GM23338 (cell line): ENCODE measurements at regions not wholly inside any gene's neighbourhood (a gene's known extent, or its start where the extent isn't known, plus 50 kb on each side); places are given as distances from the start of the nearest gene placed in this dataset. TPM values are rescaled to one million over a fixed set of nuclear protein-coding genes. Genes with fewer than 3 reads are reported as not detected.
A peak's percentile ranks its signal among the peaks of the same experiment; 100 is the strongest.

ENCODE experiments used
- ATAC-seq: fragments of 200-7000 bp; cut with Tn5 transposase; 3 replicates; pipeline ENCODE4 v1.9.1; 2020
- DNase-seq: peaks from one replicate; pipeline ENCODE4 v3.0.0-alpha.2; 2015; ENCODE audit warnings: low spot score
- H2AFZ ChIP-seq: fragments of 200-600 bp; sonication (generic); 2 replicates; pipeline ENCODE4 v1.8.0; 2016; ENCODE audit warnings: antibody characterized with exemption, mild to moderate bottlenecking, moderate library complexity
- H3F3A ChIP-seq: fragments of 200-600 bp; sonication (generic); replicated peaks from 2 replicates; pipeline ENCODE4 v1.8.0; 2017; ENCODE audit warnings: antibody characterized with exemption, mixed run types, low read depth
- H3K27ac ChIP-seq: fragments of 200-600 bp; sonication (generic); 2 replicates; pipeline ENCODE4 v1.6.1; 2016; ENCODE audit warnings: low read depth
- H3K27me3 ChIP-seq: fragments of 200-600 bp; sonication (generic); 2 replicates; pipeline ENCODE4 v1.8.0; 2016; ENCODE audit warnings: mild to moderate bottlenecking, mixed run types, moderate library complexity; ENCODE audit not compliant: insufficient read depth
- H3K36me3 ChIP-seq: fragments of 200-600 bp; sonication (generic); 2 replicates; pipeline ENCODE4 v1.8.0; 2016; ENCODE audit warnings: mild to moderate bottlenecking; ENCODE audit not compliant: insufficient read depth
- H3K4me1 ChIP-seq: fragments of 200-600 bp; sonication (generic); 2 replicates; pipeline ENCODE4 v1.8.0; 2016; ENCODE audit warnings: mild to moderate bottlenecking, moderate library complexity; ENCODE audit not compliant: insufficient read depth
- H3K4me2 ChIP-seq: fragments of 200-600 bp; sonication (generic); 2 replicates; pipeline ENCODE4 v1.7.1; 2017; ENCODE audit warnings: mixed run types
- H3K4me3 ChIP-seq: fragments of 200-600 bp; sonication (generic); 2 replicates; pipeline ENCODE4 v1.6.1; 2016; ENCODE audit warnings: mixed run types
- H3K79me2 ChIP-seq: fragments of 200-600 bp; sonication (generic); replicated peaks from 2 replicates; pipeline ENCODE4 v1.8.0; 2017; ENCODE audit warnings: mild to moderate bottlenecking; ENCODE audit not compliant: insufficient read depth
- H3K9me2 ChIP-seq: fragments of 200-600 bp; sonication (generic); 2 replicates; pipeline ENCODE4 v1.8.0; 2017; ENCODE audit not compliant: insufficient read depth
- H4K20me1 ChIP-seq: fragments of 200-600 bp; sonication (generic); replicated peaks from 2 replicates; pipeline ENCODE4 v1.8.0; 2017; ENCODE audit warnings: mild to moderate bottlenecking; ENCODE audit not compliant: insufficient read depth
- H3K27ac Mint-ChIP-seq: 2 replicates; pipeline ENCODE4 v1.8.0; 2020; ENCODE audit warnings: inconsistent platforms, mild to moderate bottlenecking, moderate library complexity, mixed read lengths
- H3K27me3 Mint-ChIP-seq: 3 replicates; pipeline ENCODE4 v1.8.0; 2022; ENCODE audit warnings: low read depth, mild to moderate bottlenecking, moderate library complexity, mixed read lengths, inconsistent platforms; ENCODE audit not compliant: insufficient read depth, poor library complexity
- H3K36me3 Mint-ChIP-seq: 3 replicates; pipeline ENCODE4 v1.8.0; 2021; ENCODE audit warnings: low read depth, mild to moderate bottlenecking, inconsistent platforms, moderate library complexity, mixed read lengths
- H3K4me1 Mint-ChIP-seq: 3 replicates; pipeline ENCODE4 v1.8.0; 2020; ENCODE audit warnings: mild to moderate bottlenecking, inconsistent platforms, mixed read lengths
- H3K4me3 Mint-ChIP-seq: 3 replicates; pipeline ENCODE4 v1.8.0; 2021; ENCODE audit warnings: moderate library complexity, mild to moderate bottlenecking, inconsistent platforms, mixed read lengths
- H3K9me3 Mint-ChIP-seq: 3 replicates; pipeline ENCODE4 v1.8.0; 2020; ENCODE audit warnings: moderate library complexity, mild to moderate bottlenecking, inconsistent platforms, mixed read lengths
- EZH2phosphoT487 ChIP-seq: fragments of 200-600 bp; sonication (generic); IDR thresholded peaks from one replicate; pipeline ENCODE4 v1.8.1; 2018; ENCODE audit warnings: antibody characterized with exemption; ENCODE audit not compliant: unreplicated experiment
- small RNA-seq: library from RNA; depleted of rRNA; stranded (forward); fragments of <200 nt; gene quantifications from one replicate; pipeline ENCODE3, GENCODE V24; 2014; ENCODE audit warnings: low replicate concordance
- TF ChIP-seq, protein P1 (sequence below), 2 experiments: fragments of 200-600 bp in 1 of 2; sonication (generic) in 1 of 2; conservative IDR thresholded peaks; 2 replicates each; pipeline versions ENCODE4 v1.5.1 to v1.6.1; 2016 to 2017; ENCODE audit warnings: antibody characterized with exemption in 2 of 2, low read depth in 2 of 2, mild to moderate bottlenecking in 2 of 2, moderate library complexity in 1 of 2

DNA sequence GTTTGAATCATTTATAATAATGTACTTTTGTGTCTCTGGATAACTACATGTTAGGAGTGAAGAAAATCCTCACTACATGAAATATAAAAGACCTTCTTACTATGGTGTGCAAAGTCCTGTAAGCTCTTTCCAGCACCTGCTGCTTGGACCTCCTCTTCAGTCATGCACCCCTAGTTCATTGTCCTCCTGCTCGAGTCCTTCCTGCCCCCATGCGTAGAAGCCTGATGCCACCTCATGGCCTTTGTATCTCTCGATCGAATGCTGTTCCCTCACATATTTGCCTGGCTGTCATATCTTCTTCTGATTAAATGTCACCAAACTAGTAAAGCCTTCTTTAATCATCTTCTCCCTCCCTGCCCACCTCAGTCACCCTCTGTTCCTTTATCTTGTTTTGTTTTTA lies 49.9 kb upstream of the SUCLG2 start:
- Histone ChIP-seq H3K79me2 (no peaks in the 10 kb centered on the region), H3F3A (no peaks in the 10 kb centered on the region), H3K4me1 (peaks cover 13% of the 10 kb centered on the region), H4K20me1 (no peaks in the 10 kb centered on the region), H3K4me2 (peak overlapping the region; percentile 59), H3K9me2 (no peaks in the 10 kb centered on the region), H3K27me3 (no peaks in the 10 kb centered on the region), H3K27ac (no peak overlapping the region), H3K4me3 (no peak overlapping the region), H2AFZ (peak overlapping the region; percentile 88; the same call in 1 of the 2 replicates), H3K36me3 (no peaks in the 10 kb centered on the region)
- peaks cover 20% of the 10 kb centered on the region for H3K4me1 Mint-ChIP-seq
- no peaks in the 10 kb centered on the region for H3K36me3 Mint-ChIP-seq
- no peak overlapping the region for H3K4me3 Mint-ChIP-seq
- ATAC-seq: no peak; the same call in 2 of the 3 replicates
- no peak for TF ChIP-seq EZH2phosphoT487
- TF ChIP-seq, protein P1, sequence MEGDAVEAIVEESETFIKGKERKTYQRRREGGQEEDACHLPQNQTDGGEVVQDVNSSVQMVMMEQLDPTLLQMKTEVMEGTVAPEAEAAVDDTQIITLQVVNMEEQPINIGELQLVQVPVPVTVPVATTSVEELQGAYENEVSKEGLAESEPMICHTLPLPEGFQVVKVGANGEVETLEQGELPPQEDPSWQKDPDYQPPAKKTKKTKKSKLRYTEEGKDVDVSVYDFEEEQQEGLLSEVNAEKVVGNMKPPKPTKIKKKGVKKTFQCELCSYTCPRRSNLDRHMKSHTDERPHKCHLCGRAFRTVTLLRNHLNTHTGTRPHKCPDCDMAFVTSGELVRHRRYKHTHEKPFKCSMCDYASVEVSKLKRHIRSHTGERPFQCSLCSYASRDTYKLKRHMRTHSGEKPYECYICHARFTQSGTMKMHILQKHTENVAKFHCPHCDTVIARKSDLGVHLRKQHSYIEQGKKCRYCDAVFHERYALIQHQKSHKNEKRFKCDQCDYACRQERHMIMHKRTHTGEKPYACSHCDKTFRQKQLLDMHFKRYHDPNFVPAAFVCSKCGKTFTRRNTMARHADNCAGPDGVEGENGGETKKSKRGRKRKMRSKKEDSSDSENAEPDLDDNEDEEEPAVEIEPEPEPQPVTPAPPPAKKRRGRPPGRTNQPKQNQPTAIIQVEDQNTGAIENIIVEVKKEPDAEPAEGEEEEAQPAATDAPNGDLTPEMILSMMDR (conservative IDR thresholded peaks at IDR 0.05; ENCODE audit: low read depth in 2 of 2): peak in 1 of 2 experiments; percentile 50; a peak in 2 of 4 replicates
- no peak overlapping the region for H3K27ac Mint-ChIP-seq
- no peaks in the 10 kb centered on the region for H3K27me3 Mint-ChIP-seq
- H3K9me3 Mint-ChIP-seq: no peaks in the 10 kb centered on the region
- peak; percentile 16 for DNase-seq

Small RNA genes in the stretch of these regions (small RNA-seq; reads per million reads assigned to genes)
- gene AC107626.1: not detected
